Endothelial cell of umbilical vein (primary cell): ENCODE measurements at regions not wholly inside any gene's neighbourhood (a gene's known extent, or its start where the extent isn't known, plus 50 kb on each side); places are given as distances from the start of the nearest gene placed in this dataset.

Experiments
- BruUV-seq: library from RNA; stranded (reverse); fragments of 400-500 nt; replicated peaks from 2 replicates; lab custom pipeline; 2021; lab: Mats Ljungman, UMichigan
- CTCF ChIA-PET: fragments of 300-600, 350-600 bp; sonication (Branson Sonifier 250); formaldehyde crosslinking; loops from one replicate; lab custom pipeline; 2021; ENCODE audit warnings: antibody characterized with exemption, inconsistent platforms; lab: Charles Lee
- POLR2A ChIA-PET: fragments of 300-600, 350-600 bp; sonication (Branson Sonifier 250); formaldehyde crosslinking; loops from one replicate; lab custom pipeline; 2021; ENCODE audit warnings: antibody characterized with exemption, inconsistent platforms; lab: Charles Lee
- DNase-seq: peaks from one replicate; pipeline ENCODE4 v3.0.0-alpha.2; 2011; ENCODE audit warnings: low read depth, low spot score
- FAIRE-seq: peaks from 2 replicates; lab custom pipeline; 2011; peaks lifted over from hg19 to GRCh38; lab: Jason Lieb, UNC
- H2AFZ ChIP-seq: 2 replicates; pipeline ENCODE4 v1.6.0; 2012; ENCODE audit warnings: low read depth, low read length, control low read depth, inconsistent platforms
- H3K27ac ChIP-seq: 2 replicates; pipeline ENCODE4 v1.5.1; 2011; ENCODE audit warnings: low read depth, mild to moderate bottlenecking, control low read depth, low read length, moderate library complexity; ENCODE audit not compliant: insufficient read depth
- H3K27me3 ChIP-seq, 2 experiments: 2 replicates each; pipeline versions ENCODE4 v1.6.0 to v1.6.1; 2011; ENCODE audit warnings: low read length in 2 of 2, mixed read lengths in 1 of 2; ENCODE audit not compliant: control insufficient read depth in 2 of 2, insufficient read depth in 2 of 2
- H3K36me3 ChIP-seq, 2 experiments: 2 replicates in 1 of 2; 3 replicates in 1 of 2; pipeline ENCODE4 v1.5.1; 2011; ENCODE audit warnings: low read length in 2 of 2, mild to moderate bottlenecking in 1 of 2, moderate library complexity in 1 of 2; ENCODE audit not compliant: control insufficient read depth in 2 of 2, insufficient read depth in 2 of 2; ENCODE audit errors: extremely low read depth in 1 of 2
- H3K4me1 ChIP-seq: 3 replicates; pipeline ENCODE4 v1.5.1; 2011; ENCODE audit warnings: mild to moderate bottlenecking, low read length; ENCODE audit not compliant: control insufficient read depth, insufficient read depth; ENCODE audit errors: extremely low read depth
- H3K4me2 ChIP-seq: 2 replicates; pipeline ENCODE4 v1.6.1; 2011; ENCODE audit warnings: low read length, control low read depth, mixed read lengths; ENCODE audit not compliant: insufficient read depth
- H3K4me3 ChIP-seq, 3 experiments: fragments of 200-600 bp in 1 of 3; sonication (generic), shearing (Covaris generic) in 1 of 3; replicated peaks in 1 of 3; 2 replicates each; pipeline ENCODE4 v1.5.1; 2011 to 2016; ENCODE audit warnings: control low read depth in 3 of 3, low read length in 3 of 3, mild to moderate bottlenecking in 2 of 3, inconsistent platforms in 1 of 3, low read depth in 1 of 3, moderate library complexity in 1 of 3; ENCODE audit not compliant: insufficient read depth in 1 of 3
- H3K79me2 ChIP-seq: 2 replicates; pipeline ENCODE4 v1.6.0; 2012; ENCODE audit warnings: low read length, inconsistent platforms; ENCODE audit not compliant: control insufficient read depth, insufficient read depth
- H3K9ac ChIP-seq: replicated peaks from 2 replicates; pipeline ENCODE3; 2011; ENCODE audit warnings: low read length, control low read depth; ENCODE audit not compliant: insufficient read depth; ENCODE audit errors: extremely low read depth
- H3K9me1 ChIP-seq: replicated peaks from 3 replicates; pipeline ENCODE4 v1.6.0; 2011; ENCODE audit warnings: mild to moderate bottlenecking, low read length; ENCODE audit not compliant: control insufficient read depth, insufficient read depth; ENCODE audit errors: extremely low read depth
- H3K9me3 ChIP-seq: replicated peaks from 2 replicates; pipeline ENCODE4 v1.5.1; 2012; ENCODE audit warnings: low read length, inconsistent platforms; ENCODE audit not compliant: control insufficient read depth, insufficient read depth
- H4K20me1 ChIP-seq: replicated peaks from 2 replicates; pipeline ENCODE3; 2011; ENCODE audit warnings: mild to moderate bottlenecking, low read length; ENCODE audit not compliant: control insufficient read depth, insufficient read depth; ENCODE audit errors: extremely low read depth
- CTCF ChIP-seq, 2 donors: IDR thresholded peaks; 1 replicate in 1 of 2; 2 replicates in 1 of 2; pipeline ENCODE4 v1.5.1; 2011; ENCODE audit warnings: low read length in 2 of 2, mild to moderate bottlenecking in 2 of 2, moderate library complexity in 2 of 2, control low read depth in 1 of 2, inconsistent platforms in 1 of 2, low read depth in 1 of 2; ENCODE audit not compliant: insufficient read depth in 1 of 2; ENCODE audit errors: extremely low read depth in 1 of 2
- FOS ChIP-seq: IDR thresholded peaks from 2 replicates; pipeline ENCODE4 v1.6.1; 2011; ENCODE audit warnings: mild to moderate bottlenecking, low read length, moderate library complexity, borderline replicate concordance; ENCODE audit not compliant: insufficient read depth
- MYC ChIP-seq: IDR thresholded peaks from one replicate; pipeline ENCODE4 v1.6.1; 2011; ENCODE audit warnings: mild to moderate bottlenecking, low read depth, low read length
- dilution Hi-C: fragments of 300-500 bp; cut with MboI; formaldehyde crosslinking; loops from one replicate; pipeline ENCODE4 v1.15.0; 2019; ENCODE audit warnings: low sequenced_read_pairs; ENCODE audit not compliant: extremely low pct_ligation_motif_present
- intact Hi-C: fragments of 100-400 bp; cut with micrococcal nuclease; formaldehyde crosslinking; loops from one replicate; pipeline ENCODE4 v1.10.0; 2022

- H3K27me3 ChIP-seq: no peaks in the 10 kb centered on the region
- H2AFZ ChIP-seq: no peak overlapping the region
- dilution Hi-C loops: no loop called here
- H3K4me1 ChIP-seq: peaks cover 9% of the 10 kb centered on the region
- CTCF ChIA-PET: interaction anchor here (1.3 kb wide), 1 partner anchor 11 kb away, joined by 3 read pairs; no protein-coding TSS in a partner anchor
- POLR2A ChIA-PET: interaction anchor here (0.7 kb wide), 1 partner anchor 222 kb away, joined by 3 read pairs; no protein-coding TSS in a partner anchor
- DNase-seq: no peak
- no peak overlapping the region for H3K4me2 ChIP-seq
- no peak overlapping the region for H3K27ac ChIP-seq
- TF ChIP-seq MYC: no peak
- TF ChIP-seq FOS: no peak
- H3K36me3 ChIP-seq: no peaks in the 10 kb centered on the region
- intact Hi-C loops: no loop called here
- H4K20me1 ChIP-seq: no peaks in the 10 kb centered on the region
- no peaks in the 10 kb centered on the region for H3K9me1 ChIP-seq
- H3K4me3 ChIP-seq: no peak overlapping the region
- no peak for FAIRE-seq
- H3K9ac ChIP-seq: no peak overlapping the region
- no TSS peak for BruUV-seq
- H3K79me2 ChIP-seq: no peaks in the 10 kb centered on the region
- no peaks in the 10 kb centered on the region for H3K9me3 ChIP-seq
These were observed 222.4 kb upstream of the MYLIP start for GRCh38 chr6:15906420-15907016.

- no peak overlapping the region for H3K9ac ChIP-seq
- TF ChIP-seq CTCF (IDR thresholded peaks at IDR 0.05; ENCODE audit: extremely low read depth in 1 of 2, insufficient read depth in 1 of 2, low read depth in 1 of 2, low read length in 2 of 2) (no peak), FOS (peak; percentile 35)
- no peaks in the 10 kb centered on the region for H3K9me3 ChIP-seq
- H3K9me1 ChIP-seq: no peaks in the 10 kb centered on the region
- DNase-seq (peak; percentile 32), FAIRE-seq (peak; percentile 26)
- no peak overlapping the region for H3K27ac ChIP-seq
- no peak overlapping the region for H3K4me2 ChIP-seq
- peaks cover 9% of the 10 kb centered on the region for H3K4me1 ChIP-seq
- ChIA-PET POLR2A (interaction anchor here (0.7 kb wide), 1 partner anchor 223 kb away, joined by 3 read pairs; no protein-coding TSS in a partner anchor), CTCF (interaction anchor here (1.3 kb wide), 1 partner anchor 11 kb away, joined by 3 read pairs; no protein-coding TSS in a partner anchor)
- dilution Hi-C loops (no loop called here), intact Hi-C loops (no loop called here)
- H4K20me1 ChIP-seq: no peaks in the 10 kb centered on the region
- no peaks in the 10 kb centered on the region for H3K36me3 ChIP-seq
- no TSS peak for BruUV-seq
- no peak overlapping the region for H3K4me3 ChIP-seq
- H3K79me2 ChIP-seq: no peaks in the 10 kb centered on the region
- no peak overlapping the region for H2AFZ ChIP-seq
- H3K27me3 ChIP-seq: no peaks in the 10 kb centered on the region
These were observed 223.1 kb upstream of the MYLIP start for GRCh38 chr6:15905488-15906419.
